ENCODE measurements at regions not wholly inside any gene's neighbourhood (a gene's known extent, or its start where the extent isn't known, plus 50 kb on each side); places are given as distances from the start of the nearest gene placed in this dataset.

- intact Hi-C loops (cut with DNase I): loop anchor here (10.0 kb wide), 1 partner anchor 228 kb away; no protein-coding TSS in a partner anchor
- peak; percentile 44 for DNase-seq (ENCODE audit: missing footprints)
- ATAC-seq: no peak
Measured at GRCh38 chr9:126556560-126557250, 57.0 kb upstream of the LMX1B start.

GRCh38 chr9:126558051-126558665 is 55.6 kb upstream of the LMX1B start:
- intact Hi-C loops (cut with DNase I): loop anchor here (1.0 to 10.0 kb wide), 2 partner anchors 57 to 227 kb away; no protein-coding TSS in a partner anchor
- DNase-seq (ENCODE audit: missing footprints) (no peak), ATAC-seq (peak; percentile 67)

DNA sequence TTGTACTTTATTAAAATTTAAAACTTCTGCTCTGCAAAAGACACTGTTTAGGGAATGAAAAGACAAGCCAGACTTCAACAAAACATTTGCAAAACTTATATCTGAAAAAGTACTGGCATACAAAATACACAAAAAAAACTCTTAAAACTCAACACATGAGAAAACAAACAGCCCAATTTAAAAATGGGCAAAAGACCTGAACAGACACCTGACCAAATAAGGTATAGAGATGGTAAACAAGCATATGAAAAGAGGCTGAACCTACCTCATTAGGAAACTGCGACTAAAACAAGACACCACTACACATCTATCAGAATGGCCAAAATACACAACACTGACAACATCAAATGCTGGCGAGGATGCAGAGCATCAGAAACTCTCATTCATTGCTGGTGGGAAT is 54.4 kb upstream of the LMX1B start:
- ATAC-seq: no peak
- intact Hi-C loops (cut with DNase I): loop anchor here (10.0 kb wide), 1 partner anchor 226 kb away; no protein-coding TSS in a partner anchor
- DNase-seq (ENCODE audit: missing footprints): no peak

- ATAC-seq (no peak), DNase-seq (ENCODE audit: missing footprints) (no peak)
- intact Hi-C loops (cut with DNase I): loop anchor here (10.0 kb wide), 1 partner anchor 247 kb away; no protein-coding TSS in a partner anchor
Measured at GRCh38 chr9:126561582-126561981, 52.1 kb upstream of the LMX1B start.

DNA sequence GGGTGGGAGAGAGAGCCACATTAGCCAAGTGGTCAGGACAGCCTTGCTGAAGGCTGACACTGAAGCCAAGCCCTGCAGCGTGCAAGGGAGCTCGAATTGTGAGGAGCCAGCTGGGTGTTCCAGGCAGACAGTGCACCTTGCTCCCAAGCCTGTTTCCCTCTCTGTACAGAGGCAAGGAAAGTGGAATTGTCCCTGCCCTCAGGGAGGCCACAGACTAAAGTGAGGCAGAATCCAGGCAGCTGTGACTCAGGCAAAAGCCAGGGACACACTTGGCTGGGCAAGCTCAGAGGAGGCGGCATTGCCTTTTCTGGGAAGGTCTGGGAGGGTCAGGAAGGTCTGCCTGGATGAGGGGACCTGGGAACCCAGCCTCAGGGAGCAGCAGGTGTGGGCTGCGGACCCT is 50.2 kb upstream of the LMX1B start:
- intact Hi-C loops (cut with DNase I): loop anchor here (10.0 kb wide), 1 partner anchor 249 kb away; no protein-coding TSS in a partner anchor
- DNase-seq (ENCODE audit: missing footprints) (no peak), ATAC-seq (no peak)
